AG08395 (cell line): ENCODE measurements at regions not wholly inside any gene's neighbourhood (a gene's known extent, or its start where the extent isn't known, plus 50 kb on each side); places are given as distances from the start of the nearest gene placed in this dataset.
A peak's percentile ranks its signal among the peaks of the same experiment; 100 is the strongest.

Experiments
- DNase-seq: peaks from one replicate; pipeline ENCODE4 v3.0.0; 2012; ENCODE audit warnings: mixed read lengths, low spot score

GRCh38 chr1:193712392-193712791, 526.0 kb upstream of the B3GALT2 start:
- DNase-seq: no peak

GRCh38 chr1:193709607-193710006, 523.2 kb upstream of the B3GALT2 start:
- DNase-seq: no peak

DNA sequence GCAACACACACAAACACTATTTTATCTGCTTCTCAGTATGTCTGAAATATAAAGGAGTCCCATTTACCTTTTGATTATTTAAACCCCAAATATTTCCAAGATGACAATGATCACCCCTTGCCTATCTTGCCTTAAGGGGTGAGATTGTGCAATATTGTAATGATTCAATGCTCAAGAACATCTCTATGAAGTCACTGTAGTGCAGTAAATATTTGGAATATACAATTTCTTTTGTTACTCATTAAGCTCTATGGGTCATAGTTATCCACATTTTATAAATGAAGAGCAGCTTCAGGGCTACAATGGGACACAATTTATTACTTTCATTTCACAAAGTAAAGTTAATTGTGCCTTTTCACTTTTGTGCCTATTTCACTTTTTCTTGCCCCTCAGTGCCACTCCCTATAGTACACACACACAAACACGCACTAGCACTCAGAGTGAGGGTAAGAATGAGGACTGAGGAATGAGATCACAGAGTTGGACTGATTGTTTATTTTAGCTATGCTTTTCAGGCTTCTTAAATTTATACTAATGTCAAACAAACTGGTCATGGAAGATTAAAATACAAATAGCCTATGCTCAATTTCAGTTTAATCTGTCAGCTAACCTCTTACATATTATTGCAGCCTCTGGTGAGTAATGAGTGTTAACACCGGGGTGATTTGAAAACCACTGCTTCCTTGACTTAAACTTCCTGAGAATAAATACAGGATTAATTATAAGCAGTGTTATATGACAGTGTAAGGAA, 521.0 kb upstream of the B3GALT2 start:
- DNase-seq: no peak

- no peak for DNase-seq
Measured at GRCh38 chr1:193706766-193707165, 520.4 kb upstream of the B3GALT2 start.

GRCh38 chr1:193705554-193705981, 519.2 kb upstream of the B3GALT2 start:
- no peak for DNase-seq

DNA sequence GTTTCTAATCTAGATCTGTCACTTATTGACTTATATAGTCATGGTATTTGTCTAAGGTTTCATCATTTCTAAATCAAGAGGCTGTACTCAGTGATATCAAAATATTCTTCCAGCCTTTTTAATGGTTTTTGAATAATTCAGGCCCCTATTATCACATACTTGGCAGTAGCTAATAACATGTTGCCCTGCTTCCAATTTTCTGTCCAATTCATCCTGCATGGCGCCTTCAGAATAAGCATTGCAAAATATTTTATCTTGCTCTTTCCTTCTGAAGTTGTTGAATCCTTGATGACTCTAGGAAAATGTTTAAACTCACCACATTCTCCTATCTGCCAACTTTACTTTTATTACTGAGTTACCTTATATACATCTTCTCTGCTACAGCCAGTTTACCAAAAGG, 517.2 kb upstream of the B3GALT2 start:
- no peak for DNase-seq

GRCh38 chr1:193703121-193703520, 516.7 kb upstream of the B3GALT2 start:
- DNase-seq: no peak

DNA sequence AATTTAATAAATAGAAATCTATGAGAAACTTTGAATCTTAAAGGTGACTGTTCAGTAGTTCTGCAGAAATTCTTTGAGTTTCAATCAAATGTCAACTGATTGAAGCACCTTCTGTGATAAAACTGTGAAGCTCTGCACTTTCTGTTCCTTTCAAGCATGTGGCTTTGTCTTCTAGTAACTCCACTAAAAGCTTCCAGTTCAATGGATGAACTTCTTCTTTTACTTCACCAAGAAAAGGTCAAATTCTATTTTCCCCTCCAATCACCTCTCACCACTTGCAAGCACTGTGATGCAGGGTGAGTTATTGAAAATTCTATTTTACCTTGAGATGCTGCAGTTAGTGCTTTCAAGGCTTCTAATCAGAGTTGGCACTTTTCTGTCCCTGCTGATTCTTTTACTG, 515.3 kb upstream of the B3GALT2 start:
- no peak for DNase-seq

- peak; percentile 1 for DNase-seq
Measured at GRCh38 chr1:193700710-193701355, 514.4 kb upstream of the B3GALT2 start.

DNA sequence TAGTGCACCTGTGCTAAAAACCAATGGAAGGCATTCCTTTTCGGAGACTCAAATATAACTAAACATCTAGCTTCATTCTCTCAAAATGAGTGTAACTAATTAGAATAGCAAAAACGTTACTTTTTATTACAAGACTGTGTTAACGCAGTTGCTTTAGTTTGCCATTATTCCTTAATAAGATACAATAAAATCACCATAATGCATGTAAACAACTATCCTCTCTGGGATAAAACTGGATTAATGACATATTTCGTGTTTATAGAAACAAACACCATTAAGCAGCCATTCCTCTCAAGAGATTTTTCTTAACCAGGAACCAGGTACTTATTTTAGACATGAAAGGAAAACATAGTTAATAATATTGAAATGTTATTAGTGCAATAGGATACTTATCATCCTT, 512.8 kb upstream of the B3GALT2 start:
- DNase-seq: no peak

GRCh38 chr1:193697776-193698175, 511.4 kb upstream of the B3GALT2 start:
- DNase-seq: no peak

DNA sequence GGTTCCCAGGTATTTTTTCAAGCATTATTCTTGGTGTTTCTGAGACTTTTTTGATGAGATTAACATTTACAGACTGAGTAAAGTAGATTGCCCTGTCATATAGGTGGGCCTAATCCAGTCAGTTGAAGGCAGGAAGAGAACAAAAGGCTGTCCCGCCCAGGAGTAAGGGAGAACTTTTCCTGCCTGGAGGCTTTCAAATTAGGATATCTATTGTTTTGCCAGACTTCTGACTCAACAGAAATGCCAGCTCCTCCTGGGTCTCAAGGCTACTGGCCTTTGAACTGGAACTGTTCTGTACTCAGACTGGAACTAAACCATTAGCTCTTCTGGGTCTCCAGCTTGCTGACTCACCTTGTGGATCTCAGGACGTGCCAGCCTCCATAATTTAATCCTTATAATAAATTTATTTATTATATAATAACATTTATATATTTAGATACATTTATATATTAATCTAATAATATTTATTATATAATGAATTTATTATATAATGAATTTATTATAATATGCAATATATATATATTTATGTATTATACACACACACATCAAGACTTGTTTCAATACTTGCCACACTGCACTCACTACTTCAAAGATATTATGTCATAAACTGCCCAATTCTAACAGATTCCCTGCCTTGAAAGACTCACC, 510.8 kb upstream of the B3GALT2 start:
- no peak for DNase-seq

GRCh38 chr1:193694741-193695140, 508.3 kb upstream of the B3GALT2 start:
- DNase-seq: no peak

- DNase-seq: no peak
Measured at GRCh38 chr1:193685986-193686385, 499.6 kb upstream of the B3GALT2 start.

DNA sequence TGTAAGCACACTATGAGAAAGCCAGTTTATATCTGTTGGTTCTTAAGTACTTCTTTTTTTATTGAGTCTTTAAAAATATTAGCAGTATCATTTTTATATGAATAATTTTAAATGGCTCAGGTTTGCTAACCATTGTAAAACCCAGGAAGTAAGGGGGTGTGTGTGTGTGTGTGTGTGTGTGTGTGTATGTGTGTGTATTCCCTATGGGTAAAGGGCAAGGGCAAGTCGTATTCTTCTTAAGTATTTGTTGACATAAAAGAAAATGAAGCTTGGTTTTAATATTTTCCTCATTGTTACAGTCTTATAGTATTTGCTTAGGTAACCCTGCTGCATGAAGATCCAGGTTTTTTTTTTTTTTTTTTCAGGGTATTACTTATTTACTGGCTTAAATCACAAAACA, 495.0 kb upstream of the B3GALT2 start:
- DNase-seq: no peak

DNA sequence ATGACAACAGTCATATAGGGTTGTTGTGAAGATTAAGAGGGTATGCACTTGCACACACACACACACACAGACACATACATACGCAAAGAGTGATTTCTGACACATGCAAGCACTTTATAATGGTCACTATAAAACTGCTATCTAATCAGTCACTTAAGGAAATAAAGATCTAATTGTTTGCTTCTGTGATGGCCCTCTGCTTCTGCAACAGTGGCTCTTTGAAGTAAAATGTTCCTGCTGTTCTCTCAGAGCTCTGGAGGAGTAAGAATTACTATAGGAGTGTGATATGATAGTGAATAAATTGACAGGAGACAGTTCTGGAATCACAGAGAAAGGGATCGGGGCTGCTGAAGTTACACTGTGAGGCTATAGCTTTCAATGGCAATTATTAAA, 494.5 kb upstream of the B3GALT2 start:
- no peak for DNase-seq

DNA sequence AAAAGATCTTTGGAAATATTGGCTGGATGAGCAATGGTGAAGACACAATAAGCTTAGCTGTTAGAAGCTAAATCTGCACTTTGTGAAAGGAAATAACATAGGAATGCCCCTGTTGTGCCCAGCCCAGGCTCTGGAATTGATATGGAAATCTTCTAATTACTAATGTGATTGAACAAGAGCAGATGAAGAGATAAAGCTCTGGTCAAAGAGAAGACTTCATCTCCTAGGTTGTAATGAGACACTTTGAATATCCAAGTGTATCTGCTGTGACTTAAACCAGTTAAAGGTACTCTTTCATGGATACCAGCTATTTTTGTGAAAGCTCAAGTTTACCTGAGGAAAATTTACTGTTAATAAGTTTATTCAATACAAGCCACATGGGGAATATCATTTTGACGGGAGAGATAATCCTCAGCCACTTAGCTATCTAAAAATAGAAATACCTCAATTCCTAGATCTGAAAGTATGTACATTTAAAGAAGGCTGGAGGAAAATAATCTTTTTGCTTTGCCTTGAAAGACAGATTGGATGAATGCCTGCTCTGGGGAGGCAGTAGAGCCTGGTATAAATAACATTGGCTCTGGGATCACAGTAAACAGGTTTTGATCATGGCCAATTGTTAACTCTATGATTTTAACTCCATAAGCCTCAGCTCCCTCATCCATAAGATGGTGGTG, 494.0 kb upstream of the B3GALT2 start:
- no peak for DNase-seq

DNA sequence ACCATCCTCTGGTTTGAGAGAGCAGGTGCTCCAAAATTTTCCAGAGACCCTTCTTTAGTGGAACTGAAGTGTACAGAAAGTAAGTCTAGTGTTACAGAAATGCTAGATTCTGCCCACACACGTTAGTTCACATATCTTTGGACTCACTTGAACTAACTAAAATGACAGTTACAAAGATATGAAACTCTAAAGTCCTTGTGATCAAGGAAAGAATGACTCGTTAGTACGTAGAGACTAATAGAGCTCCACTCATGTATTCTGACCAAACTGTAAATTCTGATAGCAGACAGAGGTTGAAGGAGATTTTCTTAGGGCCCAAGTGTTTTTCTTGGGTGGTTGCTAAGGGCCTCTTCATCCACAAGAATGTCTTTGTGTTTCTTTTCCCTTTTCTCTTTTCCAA, 491.5 kb upstream of the B3GALT2 start:
- no peak for DNase-seq

GRCh38 chr1:193676996-193677549, 490.7 kb upstream of the B3GALT2 start:
- no peak for DNase-seq

DNA sequence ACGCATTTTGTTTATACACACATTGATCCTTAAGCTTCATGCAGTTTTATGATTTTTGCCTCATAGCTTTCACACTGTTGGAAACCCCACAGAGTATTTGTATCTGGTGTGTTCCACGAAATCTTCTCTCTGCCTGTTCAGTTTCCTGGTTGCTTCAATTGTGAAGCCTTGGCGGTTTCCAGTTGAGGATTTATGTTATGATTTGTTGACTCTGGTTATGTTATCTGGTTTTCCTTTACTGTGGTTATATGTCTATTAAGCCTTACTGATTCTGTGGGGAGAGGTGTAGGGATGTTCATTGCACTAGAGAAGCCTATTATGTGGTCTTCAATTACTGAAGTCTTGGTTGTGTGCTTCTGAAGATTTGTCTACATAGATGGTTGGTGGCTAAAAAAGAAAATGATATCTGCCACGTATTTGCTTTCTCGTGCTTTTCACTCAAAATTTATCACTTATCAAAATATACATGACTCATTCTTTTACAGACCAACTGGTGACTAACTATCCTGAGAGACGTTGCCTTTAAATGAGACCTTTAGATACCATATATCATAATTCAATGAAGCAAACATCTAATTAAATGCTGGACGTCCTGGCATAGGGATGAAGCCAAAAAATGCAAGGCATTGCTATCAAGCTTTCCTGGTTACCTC, 488.0 kb upstream of the B3GALT2 start:
- DNase-seq: no peak

- DNase-seq: no peak
Measured at GRCh38 chr1:193666485-193667083, 480.2 kb upstream of the B3GALT2 start.

- no peak for DNase-seq
Measured at GRCh38 chr1:193663965-193664364, 477.6 kb upstream of the B3GALT2 start.
